Kidney (tissue), 13 donors: ENCODE measurements at regions not wholly inside any gene's neighbourhood (a gene's known extent, or its start where the extent isn't known, plus 50 kb on each side); places are given as distances from the start of the nearest gene placed in this dataset.

Source experiments
- DNase-seq, 5 donors: peaks; one replicate each; pipeline ENCODE4 v3.0.0-alpha.2; 2013 to 2020
- FAIRE-seq: peaks from 2 replicates; lab custom pipeline; 2012; peaks lifted over from hg19 to GRCh38; lab: Jason Lieb, UNC
- H3K27ac ChIP-seq, 2 donors: one replicate each; pipeline ENCODE4 v1.7.0; 2013; ENCODE audit warnings: low read depth in 2 of 2, low read length in 2 of 2, inconsistent platforms in 1 of 2
- H3K27me3 ChIP-seq: one replicate; pipeline ENCODE4 v1.7.1; 2013; ENCODE audit warnings: low read length, inconsistent platforms; ENCODE audit not compliant: control insufficient read depth, insufficient read depth
- H3K36me3 ChIP-seq, 3 donors: one replicate each; pipeline versions ENCODE4 v1.7.0 to v1.7.1; 2013; ENCODE audit warnings: low read length in 3 of 3, control low read depth in 1 of 3, inconsistent platforms in 1 of 3; ENCODE audit not compliant: insufficient read depth in 3 of 3, control insufficient read depth in 2 of 3
- H3K4me1 ChIP-seq, 3 donors: one replicate each; pipeline versions ENCODE4 v1.7.0 to v1.7.1; 2013; ENCODE audit warnings: low read length in 3 of 3, inconsistent platforms in 1 of 3, low read depth in 1 of 3; ENCODE audit not compliant: control insufficient read depth in 2 of 3, insufficient read depth in 2 of 3
- H3K4me3 ChIP-seq, 3 donors: one replicate each; pipeline versions ENCODE4 v1.7.0 to v1.8.1; 2013; ENCODE audit warnings: low read length in 3 of 3, control low read depth in 1 of 3, inconsistent platforms in 1 of 3
- H3K9ac ChIP-seq, 3 donors: one replicate each; pipeline versions ENCODE4 v1.7.0 to v1.7.1; 2013; ENCODE audit warnings: low read length in 3 of 3, control low read depth in 1 of 3, inconsistent platforms in 1 of 3
- H3K9me3 ChIP-seq, 3 donors: one replicate each; pipeline versions ENCODE4 v1.7.0 to v1.7.1; 2013; ENCODE audit warnings: low read length in 3 of 3, control low read depth in 1 of 3, inconsistent platforms in 1 of 3; ENCODE audit not compliant: control insufficient read depth in 2 of 3, insufficient read depth in 1 of 3
- intact Hi-C: fragments of 100-400 bp; cut with DNase I; formaldehyde crosslinking; loops from one replicate; pipeline ENCODE4 v1.11.1; 2022
- TF ChIP-seq, protein P1 (sequence below): IDR thresholded peaks from 3 replicates; pipeline ENCODE4 v1.5.1; 2012; ENCODE audit warnings: mild to moderate bottlenecking, moderate library complexity, borderline replicate concordance; ENCODE audit not compliant: insufficient read depth; ENCODE audit errors: extremely low read depth
- donor health status: control.
- donor health status: control.
- donor health status: control.
- donor health status: control.
- donor health status: control.
- donor health status: DM: yes; HTN: yes; CAD: no.
- donor health status: Normal renal cell carcinoma (clear cell type).

DNA sequence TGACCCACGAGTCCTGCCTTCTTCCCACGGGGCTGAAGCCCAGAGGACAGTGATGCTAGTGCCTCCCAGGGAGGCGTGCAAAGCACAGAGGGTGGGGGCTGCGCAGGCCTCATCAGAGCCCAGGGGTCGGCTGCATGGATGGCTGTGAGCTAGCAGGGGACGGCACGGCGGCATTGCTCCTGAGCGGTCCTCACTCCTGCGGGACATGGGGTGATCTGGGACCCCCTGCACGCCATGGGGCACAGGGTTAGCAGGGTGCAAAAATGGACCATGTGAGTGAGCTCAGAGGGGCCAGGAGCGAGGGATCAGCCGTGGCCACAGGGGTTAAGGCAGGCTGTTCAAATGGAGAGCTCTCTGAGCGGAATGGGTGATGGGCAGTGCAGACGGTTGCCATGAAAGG is 138.3 kb downstream of the SNX19 start:
- H3K9me3 ChIP-seq = no peaks in the 10 kb centered on the region
- no peak overlapping the region for H3K4me3 ChIP-seq
- no peak for DNase-seq
- H3K27me3 ChIP-seq = no peaks in the 10 kb centered on the region
- no peaks in the 10 kb centered on the region for H3K36me3 ChIP-seq
- peaks cover 0 to 8% (median 5%) of the 10 kb centered on the region in 3 donors for H3K4me1 ChIP-seq
- TF ChIP-seq, protein P1, sequence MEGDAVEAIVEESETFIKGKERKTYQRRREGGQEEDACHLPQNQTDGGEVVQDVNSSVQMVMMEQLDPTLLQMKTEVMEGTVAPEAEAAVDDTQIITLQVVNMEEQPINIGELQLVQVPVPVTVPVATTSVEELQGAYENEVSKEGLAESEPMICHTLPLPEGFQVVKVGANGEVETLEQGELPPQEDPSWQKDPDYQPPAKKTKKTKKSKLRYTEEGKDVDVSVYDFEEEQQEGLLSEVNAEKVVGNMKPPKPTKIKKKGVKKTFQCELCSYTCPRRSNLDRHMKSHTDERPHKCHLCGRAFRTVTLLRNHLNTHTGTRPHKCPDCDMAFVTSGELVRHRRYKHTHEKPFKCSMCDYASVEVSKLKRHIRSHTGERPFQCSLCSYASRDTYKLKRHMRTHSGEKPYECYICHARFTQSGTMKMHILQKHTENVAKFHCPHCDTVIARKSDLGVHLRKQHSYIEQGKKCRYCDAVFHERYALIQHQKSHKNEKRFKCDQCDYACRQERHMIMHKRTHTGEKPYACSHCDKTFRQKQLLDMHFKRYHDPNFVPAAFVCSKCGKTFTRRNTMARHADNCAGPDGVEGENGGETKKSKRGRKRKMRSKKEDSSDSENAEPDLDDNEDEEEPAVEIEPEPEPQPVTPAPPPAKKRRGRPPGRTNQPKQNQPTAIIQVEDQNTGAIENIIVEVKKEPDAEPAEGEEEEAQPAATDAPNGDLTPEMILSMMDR = no peak
- no peak overlapping the region for H3K9ac ChIP-seq
- no peak for FAIRE-seq
- H3K27ac ChIP-seq = no peak overlapping the region
- intact Hi-C loops = no loop called here

DNA sequence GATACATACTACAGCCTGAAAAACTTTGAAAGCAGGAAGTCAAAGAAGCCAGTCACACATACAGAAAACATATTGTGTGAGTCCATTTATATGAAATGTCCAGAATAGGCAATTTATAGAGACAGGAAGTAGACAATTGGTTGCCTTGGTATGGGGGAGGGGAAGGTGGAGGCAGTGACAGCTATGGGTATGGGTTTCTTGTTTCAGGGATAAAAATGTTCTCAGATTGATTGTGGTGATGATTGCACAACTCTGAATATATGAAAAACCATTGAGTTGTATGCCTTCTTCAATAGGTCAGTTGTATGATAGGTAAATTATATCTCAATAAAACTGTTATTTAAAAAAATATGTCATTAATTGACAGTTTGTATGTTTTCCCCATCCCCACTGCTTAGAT is 137.6 kb downstream of the SNX19 start:
- H3K9ac ChIP-seq = no peak overlapping the region
- no peaks in the 10 kb centered on the region for H3K27me3 ChIP-seq
- FAIRE-seq (no peak), DNase-seq (no peak)
- no peaks in the 10 kb centered on the region for H3K36me3 ChIP-seq
- H3K27ac ChIP-seq = no peak overlapping the region
- H3K4me3 ChIP-seq = no peak overlapping the region
- peaks cover 0 to 10% (median 5%) of the 10 kb centered on the region in 3 donors for H3K4me1 ChIP-seq
- TF ChIP-seq, protein P1 = no peak
- no peaks in the 10 kb centered on the region for H3K9me3 ChIP-seq
- intact Hi-C loops = no loop called here

DNA sequence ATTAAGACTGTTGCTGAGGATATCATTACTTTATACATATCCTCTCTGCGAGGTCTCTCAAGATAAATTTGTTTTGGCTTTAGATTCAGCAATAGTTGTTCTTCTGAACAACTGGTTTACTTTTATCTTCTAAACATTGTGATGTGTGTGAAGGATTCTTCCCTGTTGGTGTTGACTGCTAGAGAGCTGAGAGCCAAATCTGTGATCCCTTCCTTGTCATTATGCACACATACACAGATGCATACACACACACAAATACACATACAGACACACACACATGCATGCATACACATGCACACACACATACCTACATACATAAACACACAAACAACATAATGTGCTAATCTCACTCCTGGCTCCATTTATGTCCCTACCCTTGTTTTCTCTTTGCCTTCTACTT is 137.0 kb downstream of the SNX19 start:
- intact Hi-C loops = no loop called here
- Histone ChIP-seq H3K4me1 (peaks cover 0 to 10% (median 5%) of the 10 kb centered on the region in 3 donors), H3K27ac (no peak overlapping the region)

More for the DNA sequence above, 137.0 kb downstream of the SNX19 start:
- no peak overlapping the region for H3K9ac ChIP-seq
- no peak for FAIRE-seq
- H3K4me3 ChIP-seq = no peak overlapping the region
- no peaks in the 10 kb centered on the region for H3K27me3 ChIP-seq
- H3K9me3 ChIP-seq = no peaks in the 10 kb centered on the region
- TF ChIP-seq, protein P1 = no peak
- DNase-seq = no peak
- H3K36me3 ChIP-seq = no peaks in the 10 kb centered on the region
